ENCODE measurements at regions not wholly inside any gene's neighbourhood (a gene's known extent, or its start where the extent isn't known, plus 50 kb on each side); places are given as distances from the start of the nearest gene placed in this dataset.

- no peak for TF ChIP-seq GATA2 (IDR thresholded peaks at IDR 0.05; ENCODE audit: low read depth, low read length)
- TF ChIP-seq GATA3 (IDR thresholded peaks at IDR 0.05; ENCODE audit: low read depth, low read length), result no peak
Observed at GRCh38 chr2:59874361-59874760, 679.1 kb downstream of the BCL11A start.
